CD14-positive monocyte (primary cell): ENCODE measurements at regions not wholly inside any gene's neighbourhood (a gene's known extent, or its start where the extent isn't known, plus 50 kb on each side); places are given as distances from the start of the nearest gene placed in this dataset.

Experiments used
- DNase-seq, 3 donors: peaks; one replicate each; pipeline ENCODE4 v3.0.0-alpha.2; 2011 to 2022
- H2AFZ ChIP-seq: 2 replicates; pipeline ENCODE4 v1.6.0; 2012; ENCODE audit warnings: mild to moderate bottlenecking, low read depth, low read length, inconsistent platforms; ENCODE audit not compliant: insufficient read depth, poor library complexity, severe bottlenecking
- H3K27ac ChIP-seq, 2 donors: 1 replicate in 1 of 2; 2 replicates in 1 of 2; pipeline ENCODE4 v1.5.1; 2012 to 2013; ENCODE audit warnings: low read length in 2 of 2, control low read depth in 1 of 2, inconsistent platforms in 1 of 2, low read depth in 1 of 2, mild to moderate bottlenecking in 1 of 2
- H3K27me3 ChIP-seq, 2 donors: one replicate each; pipeline versions ENCODE4 v1.6.0 to v1.6.1; 2011 to 2013; ENCODE audit warnings: low read length in 2 of 2; ENCODE audit not compliant: control insufficient read depth in 2 of 2, insufficient read depth in 2 of 2
- H3K36me3 ChIP-seq, 2 donors: replicated peaks in 1 of 2; 1 replicate in 1 of 2; 2 replicates in 1 of 2; pipeline versions ENCODE4 v1.5.1 to v1.6.1; 2012 to 2013; ENCODE audit warnings: low read length in 2 of 2, control low read depth in 1 of 2, inconsistent platforms in 1 of 2, mild to moderate bottlenecking in 1 of 2; ENCODE audit not compliant: insufficient read depth in 2 of 2, control insufficient read depth in 1 of 2
- H3K4me1 ChIP-seq, 2 donors: 1 replicate in 1 of 2; 2 replicates in 1 of 2; pipeline versions ENCODE4 v1.5.1 to v1.6.1; 2012 to 2013; ENCODE audit warnings: low read length in 2 of 2, control low read depth in 1 of 2, inconsistent platforms in 1 of 2, mild to moderate bottlenecking in 1 of 2, moderate library complexity in 1 of 2; ENCODE audit not compliant: insufficient read depth in 2 of 2, control insufficient read depth in 1 of 2
- H3K4me2 ChIP-seq: replicated peaks from 2 replicates; pipeline ENCODE3; 2012; ENCODE audit warnings: low read length, moderate library complexity, mild to moderate bottlenecking; ENCODE audit not compliant: poor library complexity, severe bottlenecking; ENCODE audit errors: extremely low read depth
- H3K4me3 ChIP-seq, 3 experiments: fragments of 200-600 bp in 1 of 3; sonication (generic) in 1 of 3; replicated peaks in 1 of 3; 1 replicate in 2 of 3; 2 replicates in 1 of 3; pipeline ENCODE4 v1.5.1; 2011 to 2013; ENCODE audit warnings: low read length in 3 of 3, mild to moderate bottlenecking in 3 of 3, control low read depth in 2 of 3, low read depth in 2 of 3, inconsistent platforms in 1 of 3, moderate library complexity in 1 of 3
- H3K79me2 ChIP-seq: 2 replicates; pipeline ENCODE4 v1.6.0; 2012; ENCODE audit warnings: mild to moderate bottlenecking, control low read depth, inconsistent platforms, low read length, moderate library complexity; ENCODE audit not compliant: insufficient read depth
- H3K9ac ChIP-seq: 2 replicates; pipeline ENCODE4 v1.6.0; 2017; ENCODE audit warnings: low read length, mild to moderate bottlenecking; ENCODE audit not compliant: insufficient read depth, poor library complexity, severe bottlenecking
- H3K9me3 ChIP-seq, 2 donors: replicated peaks in 1 of 2; 1 replicate in 1 of 2; 2 replicates in 1 of 2; pipeline versions ENCODE4 v1.5.1 to v1.6.1; 2012 to 2013; ENCODE audit warnings: low read length in 2 of 2, control low read depth in 1 of 2; ENCODE audit not compliant: control insufficient read depth in 1 of 2, insufficient read depth in 1 of 2
- H4K20me1 ChIP-seq: 2 replicates; pipeline ENCODE4 v1.6.0; 2012; ENCODE audit warnings: mild to moderate bottlenecking, low read length, control low read depth, moderate library complexity; ENCODE audit not compliant: insufficient read depth
- H3K27ac Mint-ChIP-seq, 7 donors: one replicate each; pipeline ENCODE4 v1.8.0; 2020; ENCODE audit warnings: mild to moderate bottlenecking in 7 of 7, mixed read lengths in 7 of 7, moderate library complexity in 6 of 7, inconsistent platforms in 2 of 7
- H3K27me3 Mint-ChIP-seq, 3 donors: one replicate each; pipeline ENCODE4 v1.8.0; 2021 to 2022; ENCODE audit warnings: low read depth in 3 of 3, mild to moderate bottlenecking in 3 of 3, mixed read lengths in 3 of 3, moderate library complexity in 3 of 3, inconsistent platforms in 1 of 3
- H3K36me3 Mint-ChIP-seq, 2 donors: one replicate each; pipeline ENCODE4 v1.8.0; 2020; ENCODE audit warnings: mixed read lengths in 2 of 2, inconsistent platforms in 1 of 2, mild to moderate bottlenecking in 1 of 2
- H3K4me1 Mint-ChIP-seq: one replicate; pipeline ENCODE4 v1.8.0; 2020; ENCODE audit warnings: mild to moderate bottlenecking, mixed read lengths
- H3K4me3 Mint-ChIP-seq, 2 donors: one replicate each; pipeline ENCODE4 v1.8.0; 2020; ENCODE audit warnings: mild to moderate bottlenecking in 2 of 2, mixed read lengths in 2 of 2, moderate library complexity in 1 of 2
- H3K9me3 Mint-ChIP-seq, 7 donors: one replicate each; pipeline ENCODE4 v1.8.0; 2020 to 2022; ENCODE audit warnings: mixed read lengths in 7 of 7, mild to moderate bottlenecking in 6 of 7, moderate library complexity in 6 of 7, inconsistent platforms in 2 of 7
- WGBS: methylation state at CpG from one replicate; pipeline ENCODE4 v1.1.5; 2013; ENCODE audit warnings: missing lambda C conversion rate; ENCODE audit not compliant: insufficient coverage; 5-methylcytosine and 5-hydroxymethylcytosine counted together
- intact Hi-C, 2 donors: fragments of 100-400 bp; cut with micrococcal nuclease; formaldehyde crosslinking; loops; one replicate each; pipeline versions ENCODE4 v1.15.0 to v1.15.1; 2023
- TF ChIP-seq, protein P1 (sequence below): fragments of 200-600 bp; IDR thresholded peaks from one replicate; pipeline ENCODE4 v1.8.0; 2022; ENCODE audit warnings: antibody characterized with exemption, mild to moderate bottlenecking

GRCh38 chr7:11297764-11298163, 324.1 kb downstream of the PHF14 start:
- Histone ChIP-seq H3K9ac (no peak overlapping the region), H3K79me2 (no peaks in the 10 kb centered on the region), H3K36me3 (no peaks in the 10 kb centered on the region), H3K27me3 (no peaks in the 10 kb centered on the region), H3K4me2 (no peak overlapping the region), H3K4me1 (no peaks in the 10 kb centered on the region), H3K27ac (no peak overlapping the region), H3K9me3 (peaks cover 0 to 4% of the 10 kb centered on the region in 2 donors), H2AFZ (no peak overlapping the region), H3K4me3 (no peak overlapping the region), H4K20me1 (no peaks in the 10 kb centered on the region)
- Mint-ChIP-seq H3K4me3 (no peak overlapping the region), H3K4me1 (no peaks in the 10 kb centered on the region), H3K36me3 (no peaks in the 10 kb centered on the region), H3K27me3 (no peaks in the 10 kb centered on the region), H3K27ac (no peak overlapping the region), H3K9me3 (peaks cover 0 to 6% (median 2%) of the 10 kb centered on the region in 7 donors)
- TF ChIP-seq, protein P1, sequence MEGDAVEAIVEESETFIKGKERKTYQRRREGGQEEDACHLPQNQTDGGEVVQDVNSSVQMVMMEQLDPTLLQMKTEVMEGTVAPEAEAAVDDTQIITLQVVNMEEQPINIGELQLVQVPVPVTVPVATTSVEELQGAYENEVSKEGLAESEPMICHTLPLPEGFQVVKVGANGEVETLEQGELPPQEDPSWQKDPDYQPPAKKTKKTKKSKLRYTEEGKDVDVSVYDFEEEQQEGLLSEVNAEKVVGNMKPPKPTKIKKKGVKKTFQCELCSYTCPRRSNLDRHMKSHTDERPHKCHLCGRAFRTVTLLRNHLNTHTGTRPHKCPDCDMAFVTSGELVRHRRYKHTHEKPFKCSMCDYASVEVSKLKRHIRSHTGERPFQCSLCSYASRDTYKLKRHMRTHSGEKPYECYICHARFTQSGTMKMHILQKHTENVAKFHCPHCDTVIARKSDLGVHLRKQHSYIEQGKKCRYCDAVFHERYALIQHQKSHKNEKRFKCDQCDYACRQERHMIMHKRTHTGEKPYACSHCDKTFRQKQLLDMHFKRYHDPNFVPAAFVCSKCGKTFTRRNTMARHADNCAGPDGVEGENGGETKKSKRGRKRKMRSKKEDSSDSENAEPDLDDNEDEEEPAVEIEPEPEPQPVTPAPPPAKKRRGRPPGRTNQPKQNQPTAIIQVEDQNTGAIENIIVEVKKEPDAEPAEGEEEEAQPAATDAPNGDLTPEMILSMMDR, result no peak
- DNase-seq, result no peak
- intact Hi-C loops, result no loop called here

DNA sequence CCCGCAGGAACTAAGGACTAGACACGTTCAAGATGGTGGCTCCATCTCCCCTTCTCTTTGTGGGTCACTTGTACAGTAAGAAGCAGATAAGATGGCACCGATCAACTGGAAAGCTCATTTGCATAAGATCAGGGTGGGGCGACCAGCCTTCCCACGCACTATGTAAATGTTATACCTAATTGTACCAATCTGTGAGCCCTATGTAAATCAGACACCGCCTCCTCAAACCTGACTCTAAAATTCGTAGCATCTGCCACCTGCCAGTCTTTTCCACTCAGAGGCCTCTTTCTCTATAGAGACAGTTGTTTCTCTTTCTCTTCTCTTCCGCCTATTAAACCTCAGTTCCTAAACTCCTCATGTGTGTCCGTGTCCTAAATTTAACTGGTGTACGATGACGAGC, 324.5 kb downstream of the PHF14 start:
- H3K36me3 ChIP-seq, result no peaks in the 10 kb centered on the region
- Mint-ChIP-seq H3K4me3 (no peak overlapping the region), H3K36me3 (no peaks in the 10 kb centered on the region), H3K9me3 (peaks cover 0 to 6% (median 4%) of the 10 kb centered on the region in 7 donors), H3K4me1 (no peaks in the 10 kb centered on the region), H3K27me3 (no peaks in the 10 kb centered on the region), H3K27ac (no peak overlapping the region)
- no peaks in the 10 kb centered on the region for H3K79me2 ChIP-seq
- 91% methylated on average over 6 of the region's 11 CpGs for WGBS
- no peaks in the 10 kb centered on the region for H3K4me1 ChIP-seq
- no peak overlapping the region for H3K27ac ChIP-seq
- no peaks in the 10 kb centered on the region for H3K27me3 ChIP-seq
- DNase-seq, result no peak
- intact Hi-C loops, result no loop called here
- no peak overlapping the region for H3K4me3 ChIP-seq
- H3K9ac ChIP-seq, result no peak overlapping the region
- TF ChIP-seq, protein P1, result no peak
- no peaks in the 10 kb centered on the region for H4K20me1 ChIP-seq
- H3K9me3 ChIP-seq, result peaks cover 0 to 4% of the 10 kb centered on the region in 2 donors
- no peak overlapping the region for H3K4me2 ChIP-seq
- H2AFZ ChIP-seq, result no peak overlapping the region
